ENCODE measurements at regions not wholly inside any gene's neighbourhood (a gene's known extent, or its start where the extent isn't known, plus 50 kb on each side); places are given as distances from the start of the nearest gene placed in this dataset.

GRCh38 chr4:120525106-120525505 lies 397.4 kb downstream of the PRDM5 start:
- TF ChIP-seq, protein P1, sequence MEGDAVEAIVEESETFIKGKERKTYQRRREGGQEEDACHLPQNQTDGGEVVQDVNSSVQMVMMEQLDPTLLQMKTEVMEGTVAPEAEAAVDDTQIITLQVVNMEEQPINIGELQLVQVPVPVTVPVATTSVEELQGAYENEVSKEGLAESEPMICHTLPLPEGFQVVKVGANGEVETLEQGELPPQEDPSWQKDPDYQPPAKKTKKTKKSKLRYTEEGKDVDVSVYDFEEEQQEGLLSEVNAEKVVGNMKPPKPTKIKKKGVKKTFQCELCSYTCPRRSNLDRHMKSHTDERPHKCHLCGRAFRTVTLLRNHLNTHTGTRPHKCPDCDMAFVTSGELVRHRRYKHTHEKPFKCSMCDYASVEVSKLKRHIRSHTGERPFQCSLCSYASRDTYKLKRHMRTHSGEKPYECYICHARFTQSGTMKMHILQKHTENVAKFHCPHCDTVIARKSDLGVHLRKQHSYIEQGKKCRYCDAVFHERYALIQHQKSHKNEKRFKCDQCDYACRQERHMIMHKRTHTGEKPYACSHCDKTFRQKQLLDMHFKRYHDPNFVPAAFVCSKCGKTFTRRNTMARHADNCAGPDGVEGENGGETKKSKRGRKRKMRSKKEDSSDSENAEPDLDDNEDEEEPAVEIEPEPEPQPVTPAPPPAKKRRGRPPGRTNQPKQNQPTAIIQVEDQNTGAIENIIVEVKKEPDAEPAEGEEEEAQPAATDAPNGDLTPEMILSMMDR (IDR thresholded peaks at IDR 0.05; ENCODE audit: insufficient read depth, low read length, poor library complexity, severe bottlenecking): no peak
- H3K36me3 ChIP-seq (ENCODE audit: control insufficient read depth, insufficient read depth, low read length): no peaks in the 10 kb centered on the region
- no peak overlapping the region for H3K4me3 ChIP-seq (ENCODE audit: low read depth, low read length)
- no peak for DNase-seq (ENCODE audit: low read depth)
- H3K27me3 ChIP-seq (ENCODE audit: control insufficient read depth, insufficient read depth, low read length): no peaks in the 10 kb centered on the region

GRCh38 chr4:120524237-120524636 lies 398.3 kb downstream of the PRDM5 start:
- TF ChIP-seq, protein P1 (IDR thresholded peaks at IDR 0.05; ENCODE audit: insufficient read depth, low read length, poor library complexity, severe bottlenecking): no peak
- no peak overlapping the region for H3K4me3 ChIP-seq (ENCODE audit: low read depth, low read length)
- DNase-seq (ENCODE audit: low read depth): no peak
- H3K27me3 ChIP-seq (ENCODE audit: control insufficient read depth, insufficient read depth, low read length): no peaks in the 10 kb centered on the region
- H3K36me3 ChIP-seq (ENCODE audit: control insufficient read depth, insufficient read depth, low read length): no peaks in the 10 kb centered on the region

- TF ChIP-seq, protein P1 (IDR thresholded peaks at IDR 0.05; ENCODE audit: insufficient read depth, low read length, poor library complexity, severe bottlenecking): no peak
- H3K27me3 ChIP-seq (ENCODE audit: control insufficient read depth, insufficient read depth, low read length): no peaks in the 10 kb centered on the region
- H3K36me3 ChIP-seq (ENCODE audit: control insufficient read depth, insufficient read depth, low read length): no peaks in the 10 kb centered on the region
- no peak overlapping the region for H3K4me3 ChIP-seq (ENCODE audit: low read depth, low read length)
- DNase-seq (ENCODE audit: low read depth): no peak
Measured at GRCh38 chr4:120520761-120521160, 401.8 kb downstream of the PRDM5 start.

GRCh38 chr4:120517966-120518365 lies 404.6 kb downstream of the PRDM5 start:
- Histone ChIP-seq H3K36me3 (ENCODE audit: control insufficient read depth, insufficient read depth, low read length) (no peaks in the 10 kb centered on the region), H3K4me3 (ENCODE audit: low read depth, low read length) (no peak overlapping the region), H3K27me3 (ENCODE audit: control insufficient read depth, insufficient read depth, low read length) (no peaks in the 10 kb centered on the region)
- TF ChIP-seq, protein P1 (IDR thresholded peaks at IDR 0.05; ENCODE audit: insufficient read depth, low read length, poor library complexity, severe bottlenecking): no peak
- DNase-seq (ENCODE audit: low read depth): peak; percentile 4

- DNase-seq (ENCODE audit: low read depth): no peak
- TF ChIP-seq, protein P1 (IDR thresholded peaks at IDR 0.05; ENCODE audit: insufficient read depth, low read length, poor library complexity, severe bottlenecking): no peak
- H3K36me3 ChIP-seq (ENCODE audit: control insufficient read depth, insufficient read depth, low read length): no peaks in the 10 kb centered on the region
- no peaks in the 10 kb centered on the region for H3K27me3 ChIP-seq (ENCODE audit: control insufficient read depth, insufficient read depth, low read length)
- no peak overlapping the region for H3K4me3 ChIP-seq (ENCODE audit: low read depth, low read length)
Measured at GRCh38 chr4:120509719-120510118, 412.8 kb downstream of the PRDM5 start.

DNA sequence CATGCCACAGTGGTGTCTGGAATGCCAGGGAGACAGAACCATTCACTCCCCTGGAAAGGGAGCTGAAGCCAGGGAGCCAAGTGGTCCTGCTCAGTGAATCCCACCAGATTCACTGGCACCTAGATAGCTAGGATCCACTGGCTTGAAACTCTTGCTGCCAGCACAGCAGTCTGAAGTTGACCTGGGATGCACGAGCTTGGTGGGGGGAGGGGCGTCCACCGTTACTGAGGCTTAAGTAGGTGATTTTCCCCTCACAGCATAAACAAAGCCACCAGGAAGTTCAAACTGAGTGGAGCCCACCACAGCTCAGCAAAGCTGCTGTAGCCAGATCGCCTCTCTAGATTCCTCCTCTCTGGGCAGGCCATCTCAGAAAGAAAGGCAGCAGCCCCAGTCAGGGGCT lies 413.3 kb downstream of the PRDM5 start:
- Histone ChIP-seq H3K4me3 (ENCODE audit: low read depth, low read length) (no peak overlapping the region), H3K27me3 (ENCODE audit: control insufficient read depth, insufficient read depth, low read length) (no peaks in the 10 kb centered on the region), H3K36me3 (ENCODE audit: control insufficient read depth, insufficient read depth, low read length) (no peaks in the 10 kb centered on the region)
- DNase-seq (ENCODE audit: low read depth): no peak
- TF ChIP-seq, protein P1 (IDR thresholded peaks at IDR 0.05; ENCODE audit: insufficient read depth, low read length, poor library complexity, severe bottlenecking): no peak

Data from kidney epithelial cell (primary cell).